HEK293 (cell line): ENCODE measurements at regions not wholly inside any gene's neighbourhood (a gene's known extent, or its start where the extent isn't known, plus 50 kb on each side); places are given as distances from the start of the nearest gene placed in this dataset.

ENCODE experiments used
- CTCF ChIP-seq: fragments of 450-650 bp; formaldehyde crosslinking; IDR thresholded peaks from 2 replicates; pipeline ENCODE4 v1.5.1; 2016; ENCODE audit warnings: missing biosample characterization, missing genetic modification characterization
- GFI1B ChIP-seq: fragments of 450-650 bp; formaldehyde crosslinking; IDR thresholded peaks from 2 replicates; pipeline ENCODE4 v1.5.1; 2016; ENCODE audit warnings: missing biosample characterization, missing genetic modification characterization
- MZF1 ChIP-seq: fragments of 450-650 bp; formaldehyde crosslinking; IDR thresholded peaks from 2 replicates; pipeline ENCODE4 v1.5.1; 2017; ENCODE audit warnings: missing biosample characterization, missing genetic modification characterization, borderline replicate concordance
- TCF7L2 ChIP-seq: IDR thresholded peaks from 2 replicates; pipeline ENCODE4 v1.6.1; 2011; ENCODE audit warnings: low read depth, mild to moderate bottlenecking, inconsistent platforms, low read length, moderate library complexity, borderline replicate concordance
- ZBTB1 ChIP-seq: fragments of 450-650 bp; formaldehyde crosslinking; IDR thresholded peaks from 2 replicates; pipeline ENCODE4 v1.5.1; 2016; ENCODE audit warnings: missing biosample characterization, missing genetic modification characterization
- ZBTB17 ChIP-seq: fragments of 450-650 bp; formaldehyde crosslinking; IDR thresholded peaks from 2 replicates; pipeline ENCODE4 v1.5.1; 2016; ENCODE audit warnings: missing biosample characterization, missing genetic modification characterization
- ZBTB21 ChIP-seq: fragments of 450-650 bp; formaldehyde crosslinking; IDR thresholded peaks from 2 replicates; pipeline ENCODE4 v1.5.1; 2017; ENCODE audit warnings: missing biosample characterization, missing genetic modification characterization
- ZNF174 ChIP-seq: fragments of 450-650 bp; formaldehyde crosslinking; IDR thresholded peaks from 2 replicates; pipeline ENCODE4 v1.5.0; 2017; ENCODE audit warnings: missing biosample characterization, mild to moderate bottlenecking, missing genetic modification characterization
- ZNF274 ChIP-seq, 2 experiments: fragments of 200-500 bp in 1 of 2; fragments of 450-650 bp in 1 of 2; sonication (Bioruptor generic) in 1 of 2; formaldehyde crosslinking in 1 of 2; IDR thresholded peaks; 2 replicates each; pipeline versions ENCODE4 v1.5.1 to v1.6.1; 2014 to 2016; ENCODE audit warnings: borderline replicate concordance in 1 of 2, inconsistent platforms in 1 of 2, low read length in 1 of 2, missing biosample characterization in 1 of 2, missing genetic modification characterization in 1 of 2
- ZNF704 ChIP-seq: fragments of 450-650 bp; formaldehyde crosslinking; IDR thresholded peaks from 2 replicates; pipeline ENCODE4 v1.5.1; 2016; ENCODE audit warnings: missing biosample characterization, missing genetic modification characterization

DNA sequence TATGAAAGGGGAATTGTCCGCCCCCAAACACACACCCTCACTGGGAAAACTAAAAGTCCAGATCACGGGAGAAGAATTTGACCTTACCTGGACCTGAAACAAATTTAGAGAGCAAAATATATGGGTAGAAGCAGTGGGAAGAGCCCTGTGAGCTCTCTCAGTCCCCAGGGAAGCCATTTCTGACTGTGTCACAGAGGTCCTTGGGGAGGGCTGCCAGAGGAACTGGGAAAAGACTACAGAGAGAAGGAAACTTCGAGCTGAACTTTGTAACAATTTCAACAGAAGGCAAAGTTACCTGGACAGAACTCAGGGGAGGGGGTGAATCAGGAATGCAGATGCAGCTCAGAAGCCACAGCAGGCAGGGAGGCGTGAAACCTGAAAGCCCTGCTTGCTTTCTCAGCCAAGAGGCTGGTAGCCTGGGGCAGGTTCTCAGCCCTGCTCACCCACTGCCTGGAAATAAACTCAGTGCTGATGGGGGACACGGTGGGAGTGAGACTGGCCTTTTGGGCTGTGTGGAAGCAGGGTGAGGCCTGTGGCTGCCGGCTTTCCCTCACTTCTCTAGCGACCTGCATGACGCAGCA, 163.8 kb downstream of the TMEM200A start:
- TF ChIP-seq ZBTB21 (tag by site-specific recombination), result no peak
- TF ChIP-seq MZF1 (tag by site-specific recombination), result no peak
- no peak for TF ChIP-seq CTCF (tag by site-specific recombination)
- TF ChIP-seq ZNF174 (tag by site-specific recombination), result no peak
- no peak for TF ChIP-seq ZBTB1 (tag by site-specific recombination)
- no peak for TF ChIP-seq ZNF704 (tag by site-specific recombination)
- no peak for TF ChIP-seq TCF7L2
- no peak for TF ChIP-seq GFI1B (tag by site-specific recombination)
- no peak for TF ChIP-seq ZNF274 (IDR thresholded peaks at IDR 0.05; ENCODE audit: low read length)
- no peak for TF ChIP-seq ZNF274 (tag by site-specific recombination; IDR thresholded peaks at IDR 0.05; ENCODE audit: borderline replicate concordance)
- TF ChIP-seq ZBTB17 (tag by site-specific recombination), result no peak
